ENCODE measurements at regions not wholly inside any gene's neighbourhood (a gene's known extent, or its start where the extent isn't known, plus 50 kb on each side); places are given as distances from the start of the nearest gene placed in this dataset.
"Not testable (repeated sequence)": the region's sequence is repeated elsewhere in the genome, so short reads cannot be mapped to it uniquely, and the experiment has no call there.

DNA sequence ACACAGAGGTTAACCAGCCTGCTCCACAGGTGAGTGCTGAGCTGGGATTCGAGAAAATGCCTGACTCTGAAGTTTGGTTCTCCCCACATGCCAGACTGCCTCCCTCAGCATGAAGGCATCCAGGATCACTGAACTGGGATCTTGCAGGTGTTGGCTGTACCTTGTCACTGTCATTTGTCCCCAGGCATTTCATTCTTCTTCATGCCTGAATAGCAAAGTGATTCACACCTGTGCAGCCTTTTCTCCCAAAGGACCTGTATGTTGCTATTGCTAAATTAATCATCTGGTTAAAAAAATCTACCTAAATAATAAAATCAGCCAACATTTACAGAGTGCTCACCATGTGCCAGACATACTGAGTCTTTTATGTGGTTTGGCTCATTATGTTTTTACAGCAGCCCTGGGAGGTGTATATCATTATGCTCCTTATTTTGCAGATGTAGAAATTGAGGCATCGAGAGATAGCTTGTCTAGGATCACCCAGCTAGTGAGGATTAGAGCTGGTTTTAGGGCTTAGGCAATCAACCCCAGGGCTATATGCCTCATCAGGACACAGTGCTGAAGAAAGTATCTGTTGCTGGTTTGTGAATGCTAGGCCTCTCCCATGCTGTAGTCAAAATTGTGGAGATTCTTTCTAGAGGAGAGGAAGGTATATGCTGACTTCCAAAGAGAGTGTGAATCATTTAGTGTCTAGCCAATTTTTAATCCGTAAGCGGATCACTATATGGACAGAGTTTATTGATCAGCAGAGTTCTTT is 204.4 kb downstream of the HIPK3 start:
- DNase-seq (ENCODE audit: low read depth) = peak; percentile 53

GRCh38 chr11:33457948-33458347 is 200.8 kb downstream of the HIPK3 start:
- DNase-seq (ENCODE audit: low read depth) = no peak

DNA sequence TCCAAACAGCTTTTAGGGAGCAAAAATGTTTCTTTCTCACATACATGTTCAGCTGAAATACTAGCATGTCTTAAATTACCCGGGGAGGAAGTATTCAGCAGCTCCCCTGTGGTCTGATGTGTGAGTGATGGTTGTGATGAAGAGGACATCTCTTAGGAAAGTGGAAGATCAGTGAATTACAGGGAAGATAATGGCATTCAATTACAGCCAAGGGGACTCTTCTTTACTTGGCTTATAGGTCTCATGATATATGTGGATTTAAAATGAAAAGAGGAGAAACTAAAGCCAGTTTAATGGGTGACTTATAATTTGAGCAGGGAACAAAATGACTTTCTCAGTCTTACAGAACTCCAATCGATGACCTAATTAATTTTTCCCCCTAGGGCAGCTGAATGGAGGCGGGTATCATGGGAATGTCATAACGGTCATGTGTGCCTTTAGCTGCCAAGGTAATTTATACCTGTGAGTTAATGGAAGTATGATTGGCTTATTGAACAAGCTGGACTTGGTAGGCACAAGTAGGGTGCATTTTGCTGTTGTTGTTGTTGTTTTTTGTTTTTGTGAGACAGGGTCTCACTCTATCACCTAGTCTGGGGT is 198.8 kb downstream of the HIPK3 start:
- no peak for DNase-seq (ENCODE audit: low read depth)

GRCh38 chr11:33454264-33454663 is 197.1 kb downstream of the HIPK3 start:
- DNase-seq (ENCODE audit: low read depth) = no peak

GRCh38 chr11:33452836-33453624 is 195.8 kb downstream of the HIPK3 start:
- peak; percentile 95 for DNase-seq (ENCODE audit: low read depth)

- DNase-seq (ENCODE audit: low read depth) = no peak
These were observed 194.2 kb downstream of the HIPK3 start for GRCh38 chr11:33451364-33451763.

DNA sequence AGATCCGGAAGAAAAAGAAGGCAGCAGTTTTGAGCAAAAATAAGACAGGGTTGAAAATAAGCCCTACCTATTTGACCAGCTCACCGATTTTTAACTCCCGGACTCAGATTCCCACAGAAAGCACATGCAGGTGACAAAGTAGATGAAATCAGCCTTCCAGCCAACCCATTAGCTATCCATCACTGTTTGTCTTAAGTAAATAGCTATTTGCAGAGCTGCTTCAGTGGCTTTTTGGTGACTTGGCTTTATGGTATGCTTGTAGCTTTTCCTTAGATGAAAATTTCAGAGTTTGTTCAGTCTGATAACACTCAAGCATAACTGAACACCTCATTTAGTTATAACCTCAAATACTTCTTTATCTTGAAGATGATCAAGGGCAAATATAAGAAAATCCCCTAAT is 192.6 kb downstream of the HIPK3 start:
- DNase-seq (ENCODE audit: low read depth) = peak; percentile 75

- no peak for DNase-seq (ENCODE audit: low read depth)
These were observed 191.4 kb downstream of the HIPK3 start for GRCh38 chr11:33448461-33449130.

GRCh38 chr11:33445761-33446161 is 188.6 kb downstream of the HIPK3 start:
- peak; percentile 90 for DNase-seq (ENCODE audit: low read depth)

DNA sequence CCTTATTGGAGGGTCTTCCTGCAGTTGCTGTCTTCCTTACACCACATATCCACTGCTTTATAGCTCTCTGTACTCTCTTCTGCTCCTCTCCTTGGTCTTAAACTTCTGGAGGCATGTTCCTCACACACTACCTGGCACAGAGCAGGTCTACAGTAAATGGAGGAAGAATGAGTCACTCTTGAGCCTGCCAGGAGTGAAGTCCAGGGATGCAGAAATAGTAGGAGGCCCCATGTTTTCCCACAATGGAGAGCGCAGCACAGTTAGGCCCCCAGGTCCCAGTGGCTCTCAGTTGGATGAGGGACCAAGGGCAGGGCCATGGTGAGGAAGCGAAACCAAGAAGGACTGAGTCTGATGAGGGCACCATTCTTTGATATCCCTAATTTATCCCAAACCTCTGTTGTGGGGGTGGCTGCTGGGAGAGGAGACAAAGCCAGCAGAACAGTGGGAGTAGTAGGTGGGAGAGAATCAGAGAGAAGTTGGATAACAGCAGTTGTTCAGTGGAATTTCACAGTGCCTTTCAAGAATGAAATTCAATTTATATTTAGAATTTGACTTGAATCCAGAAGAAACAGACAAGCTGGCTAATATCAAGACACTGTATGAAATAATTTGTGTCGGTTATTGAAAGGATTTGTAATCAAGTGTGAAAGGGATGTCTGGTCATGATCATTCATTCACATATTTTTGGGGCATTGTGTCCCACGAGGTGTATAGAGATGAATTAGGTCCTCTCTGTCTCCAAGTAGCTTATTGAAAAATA is 187.8 kb downstream of the HIPK3 start:
- DNase-seq (ENCODE audit: low read depth) = peak; percentile 30

DNA sequence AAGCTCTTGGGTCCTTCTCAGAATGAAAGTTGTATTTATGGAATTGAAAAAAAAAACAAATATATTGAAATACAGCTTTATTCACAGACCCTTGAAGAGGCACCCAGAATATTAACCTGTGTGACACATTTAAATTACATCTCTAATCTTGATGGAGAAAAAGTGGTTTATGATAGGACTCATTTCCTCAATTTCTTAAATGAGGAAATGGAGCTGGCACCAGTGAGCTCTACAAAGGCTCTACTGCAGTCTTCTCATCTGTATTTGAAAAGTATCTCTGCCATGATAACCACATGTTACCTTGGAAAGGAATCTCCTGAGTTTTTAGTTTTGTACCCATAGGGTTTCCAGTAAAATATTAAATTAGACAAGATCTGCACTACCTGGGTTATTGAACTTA is 186.5 kb downstream of the HIPK3 start:
- DNase-seq (ENCODE audit: low read depth) = no peak

DNA sequence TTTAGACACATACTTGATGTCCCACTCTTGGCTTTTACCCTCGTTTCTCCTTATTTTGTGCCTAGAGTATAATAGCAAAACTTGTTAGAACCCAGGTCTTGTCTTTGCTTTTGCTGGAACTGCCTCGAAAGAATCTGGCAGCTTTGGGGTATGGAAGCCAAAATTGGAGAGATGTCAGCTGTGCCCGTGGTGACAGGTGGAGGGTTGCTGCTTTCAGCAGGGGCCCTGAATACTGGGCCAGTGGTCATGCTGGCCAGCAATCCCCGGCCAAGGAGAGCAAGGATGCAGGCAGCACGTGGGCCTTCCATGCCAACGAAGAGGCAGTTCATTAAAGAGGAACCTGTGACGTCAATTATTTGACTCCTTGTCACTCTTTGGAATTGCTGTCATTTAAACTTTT is 181.1 kb downstream of the HIPK3 start:
- DNase-seq (ENCODE audit: low read depth) = no peak

DNA sequence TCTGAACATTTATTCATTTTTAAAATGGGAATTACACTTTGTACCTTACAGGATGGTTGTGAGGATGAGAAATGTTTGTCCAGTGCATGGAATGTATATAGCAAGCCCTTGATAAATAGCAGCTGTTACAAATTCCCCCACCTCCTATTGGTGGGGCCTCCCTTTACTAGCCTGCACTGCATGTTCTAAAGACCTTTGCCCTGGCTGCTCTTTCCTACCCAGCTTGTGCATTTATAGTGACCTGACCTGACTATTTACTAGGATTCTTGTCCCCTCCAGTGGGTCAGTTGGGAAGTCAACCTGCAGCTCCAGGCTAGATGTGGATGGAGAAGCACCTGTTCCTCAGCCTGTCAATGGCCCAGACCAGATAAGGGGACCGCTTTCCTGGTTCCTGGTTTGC is 180.3 kb downstream of the HIPK3 start:
- DNase-seq (ENCODE audit: low read depth) = no peak

GRCh38 chr11:33435216-33435615 is 178.0 kb downstream of the HIPK3 start:
- no peak for DNase-seq (ENCODE audit: low read depth)

GRCh38 chr11:33434294-33434693 is 177.1 kb downstream of the HIPK3 start:
- no peak for DNase-seq (ENCODE audit: low read depth)

DNA sequence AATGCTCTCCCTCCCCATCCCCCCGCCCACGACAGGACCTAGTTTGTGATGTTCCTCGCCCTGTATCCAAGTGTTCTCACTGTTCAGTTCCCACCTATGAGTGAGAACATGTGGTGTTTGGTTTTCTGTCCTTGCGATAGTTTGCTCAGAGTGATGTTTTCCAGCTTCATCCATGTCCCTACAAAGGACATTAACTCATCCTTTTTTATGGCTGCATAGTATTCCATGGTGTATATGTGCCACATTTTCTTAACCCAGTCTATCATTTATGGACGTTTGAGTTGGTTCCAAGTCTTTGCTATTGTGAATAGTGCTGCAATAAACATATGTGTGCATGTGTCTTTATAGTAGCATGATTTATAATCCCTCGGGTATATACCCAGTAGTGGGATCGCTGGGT is 171.3 kb downstream of the HIPK3 start:
- DNase-seq (ENCODE audit: low read depth) = not testable (repeated sequence)

GRCh38 chr11:33420959-33421566 is 163.9 kb downstream of the HIPK3 start:
- DNase-seq (ENCODE audit: low read depth) = no peak

DNA sequence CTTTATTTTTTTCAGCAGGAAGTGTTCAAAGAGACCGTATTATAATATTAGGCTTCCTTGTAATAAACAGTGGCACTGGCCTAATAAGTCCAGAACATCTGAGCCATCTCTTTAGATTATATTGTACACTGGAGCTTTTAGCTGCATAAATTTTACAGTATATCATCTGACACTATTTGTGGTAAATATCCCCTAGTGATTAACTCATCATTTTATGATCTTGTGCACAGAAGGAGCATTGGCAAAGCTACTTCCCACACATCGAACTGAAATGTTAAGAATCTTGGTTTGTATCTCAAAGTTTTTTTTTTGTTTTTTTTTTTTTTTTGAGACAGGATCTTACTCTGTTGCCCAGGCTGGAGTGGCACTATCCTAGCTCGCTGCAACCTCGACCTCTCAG is 162.7 kb downstream of the HIPK3 start:
- DNase-seq (ENCODE audit: low read depth) = peak; percentile 59

- DNase-seq (ENCODE audit: low read depth) = no peak
These were observed 159.9 kb downstream of the HIPK3 start for GRCh38 chr11:33417121-33417520.

GRCh38 chr11:33413301-33413700 is 156.1 kb downstream of the HIPK3 start:
- peak; percentile 55 for DNase-seq (ENCODE audit: low read depth)

DNA sequence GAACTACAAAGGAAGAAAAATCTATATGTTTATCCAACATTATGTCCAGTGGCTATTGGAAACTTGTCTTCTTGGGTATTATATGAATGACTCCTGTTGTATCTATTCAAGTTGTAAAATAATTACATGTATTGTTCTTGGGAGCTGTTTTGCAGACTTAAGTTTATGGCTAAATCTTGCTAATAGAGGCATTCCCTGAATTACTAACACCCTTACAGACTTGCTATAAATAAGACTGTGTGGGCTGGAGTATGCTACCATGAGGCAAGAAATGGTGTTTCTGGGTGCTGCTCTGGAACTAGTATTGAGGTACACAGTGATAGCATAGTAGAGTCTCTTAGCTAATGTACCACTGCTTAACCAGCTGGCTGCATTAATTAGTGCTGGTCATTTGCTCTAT is 155.1 kb downstream of the HIPK3 start:
- peak; percentile 26 for DNase-seq (ENCODE audit: low read depth)
